CD4-positive, alpha-beta T cell treated with Interleukin-4 for 4 hours (primary cell): ENCODE measurements at regions not wholly inside any gene's neighbourhood (a gene's known extent, or its start where the extent isn't known, plus 50 kb on each side); places are given as distances from the start of the nearest gene placed in this dataset.
"Not testable (repeated sequence)": the region's sequence is repeated elsewhere in the genome, so short reads cannot be mapped to it uniquely, and the experiment has no call there.

Experiments used
- DNase-seq: peaks from one replicate; pipeline ENCODE4 v3.0.0-alpha.2; 2020

GRCh38 chr4:27123123-27123768 lies 262.6 kb downstream of the STIM2 start:
- no peak for DNase-seq

GRCh38 chr4:27123769-27124124 lies 263.1 kb downstream of the STIM2 start:
- no peak for DNase-seq

- DNase-seq = not testable (repeated sequence)
These were observed 266.3 kb downstream of the STIM2 start for GRCh38 chr4:27126895-27127294.

GRCh38 chr4:27128443-27128842 lies 267.8 kb downstream of the STIM2 start:
- DNase-seq = no peak

- no peak for DNase-seq
These were observed 269.3 kb downstream of the STIM2 start for GRCh38 chr4:27129871-27130366.

GRCh38 chr4:27132497-27132896 lies 271.9 kb downstream of the STIM2 start:
- DNase-seq = no peak

GRCh38 chr4:27140486-27140885 lies 279.8 kb downstream of the STIM2 start:
- DNase-seq = no peak

GRCh38 chr4:27141530-27141929 lies 280.9 kb downstream of the STIM2 start:
- no peak for DNase-seq

GRCh38 chr4:27142841-27143240 lies 282.2 kb downstream of the STIM2 start:
- no peak for DNase-seq

GRCh38 chr4:27145597-27145996 lies 285.0 kb downstream of the STIM2 start:
- no peak for DNase-seq

GRCh38 chr4:27148211-27148895 lies 287.7 kb downstream of the STIM2 start:
- DNase-seq = no peak

GRCh38 chr4:27149541-27150212 lies 289.0 kb downstream of the STIM2 start:
- no peak for DNase-seq

- DNase-seq = no peak
These were observed 292.1 kb downstream of the STIM2 start for GRCh38 chr4:27152703-27153102.

- DNase-seq = no peak
These were observed 294.1 kb downstream of the STIM2 start for GRCh38 chr4:27154706-27155105.

GRCh38 chr4:27161191-27161590 lies 300.6 kb downstream of the STIM2 start:
- no peak for DNase-seq

- DNase-seq = no peak
These were observed 308.1 kb downstream of the STIM2 start for GRCh38 chr4:27168783-27169182.

- DNase-seq = no peak
These were observed 312.6 kb downstream of the STIM2 start for GRCh38 chr4:27173280-27173679.

GRCh38 chr4:27176400-27176799 lies 315.8 kb downstream of the STIM2 start:
- DNase-seq = no peak

GRCh38 chr4:27176881-27177280 lies 316.2 kb downstream of the STIM2 start:
- no peak for DNase-seq

GRCh38 chr4:27178061-27178460 lies 317.4 kb downstream of the STIM2 start:
- DNase-seq = no peak

GRCh38 chr4:27181693-27182092 lies 321.1 kb downstream of the STIM2 start:
- DNase-seq = no peak

- no peak for DNase-seq
These were observed 321.6 kb downstream of the STIM2 start for GRCh38 chr4:27182211-27182610.

- DNase-seq = no peak
These were observed 324.0 kb downstream of the STIM2 start for GRCh38 chr4:27184508-27185155.

GRCh38 chr4:27186710-27187109 lies 326.1 kb downstream of the STIM2 start:
- no peak for DNase-seq
